Body of pancreas (tissue), 4 donors: ENCODE measurements at regions not wholly inside any gene's neighbourhood (a gene's known extent, or its start where the extent isn't known, plus 50 kb on each side); places are given as distances from the start of the nearest gene placed in this dataset.

Experiments
- ATAC-seq: fragments of 150-250 bp; one replicate; pipeline ENCODE4 v1.9.1; 2016
- DNase-seq, 4 donors: peaks; one replicate each; pipeline ENCODE4 v3.0.0-alpha.2; 2019
- H3K27ac ChIP-seq, 4 donors: fragments of 200-600 bp; sonication (generic); 1 replicate in 3 of 4; 2 replicates in 1 of 4; pipeline versions ENCODE4 v1.5.1 to v1.6.1; 2016 to 2019; ENCODE audit warnings: mild to moderate bottlenecking in 1 of 4, mixed read lengths in 1 of 4, moderate library complexity in 1 of 4
- H3K27me3 ChIP-seq, 2 donors: fragments of 200-600 bp; sonication (generic); one replicate each; pipeline ENCODE4 v1.6.0; 2016; ENCODE audit warnings: mild to moderate bottlenecking in 1 of 2
- H3K36me3 ChIP-seq, 2 donors: fragments of 200-600 bp; sonication (generic); replicated peaks in 1 of 2; 2 replicates each; pipeline ENCODE4 v1.5.1; 2016; ENCODE audit warnings: low read depth in 2 of 2; ENCODE audit not compliant: insufficient read depth in 1 of 2
- H3K4me1 ChIP-seq: fragments of 200-600 bp; sonication (generic); one replicate; pipeline ENCODE4 v1.6.0; 2016
- H3K4me3 ChIP-seq, 2 donors: fragments of 200-600 bp; sonication (generic); 1 replicate in 1 of 2; 2 replicates in 1 of 2; pipeline ENCODE4 v1.5.1; 2016 to 2019
- H3K9me3 ChIP-seq, 3 donors: fragments of 200-600 bp; sonication (generic); 1 replicate in 2 of 3; 2 replicates in 1 of 3; pipeline ENCODE4 v1.5.1; 2016
- POLR2A ChIP-seq, 3 donors: fragments of 450-650 bp; IDR thresholded peaks; one replicate each; pipeline ENCODE4 v1.6.1; 2016; ENCODE audit warnings: antibody characterized with exemption in 3 of 3, mild to moderate bottlenecking in 2 of 3
- WGBS, 2 donors: methylation state at CpG; one replicate each; pipeline ENCODE4 v1.1.5; 2017; 5-methylcytosine and 5-hydroxymethylcytosine counted together
- intact Hi-C: fragments of 100-400 bp; cut with DNase I; formaldehyde crosslinking; loops from one replicate; pipeline ENCODE4 v1.15.1; 2023
- TF ChIP-seq, protein P1 (sequence below), 7 experiments: fragments of 450-650 bp in 4 of 7; fragments of 200-600 bp in 3 of 7; sonication (generic) in 3 of 7; IDR thresholded peaks; one replicate each; pipeline ENCODE4 v1.5.1; 2016 to 2019; ENCODE audit warnings: antibody characterized with exemption in 7 of 7

DNA sequence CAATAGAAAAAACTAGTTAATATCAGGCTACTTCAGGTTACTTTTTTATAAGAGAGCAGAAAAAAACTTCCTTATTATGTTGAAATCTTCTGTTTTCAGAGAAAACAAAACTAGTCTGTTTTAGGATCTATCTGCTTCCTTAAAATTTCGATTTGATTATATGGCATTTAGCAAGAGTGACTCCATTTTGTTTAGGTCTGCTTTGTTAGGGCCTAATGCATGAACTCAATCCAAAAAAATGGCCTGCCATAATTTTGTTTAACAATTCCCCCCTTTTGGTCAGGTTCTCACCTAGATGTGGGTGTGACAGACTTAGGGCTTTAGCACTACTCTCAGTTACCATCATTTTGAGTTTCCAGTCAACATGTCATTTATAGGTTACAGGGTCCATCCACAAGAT lies 89.8 kb upstream of the GNG12 start:
- ATAC-seq (no peak), DNase-seq (no peak)
- Histone ChIP-seq H3K9me3 (no peaks in the 10 kb centered on the region), H3K27ac (no peak overlapping the region), H3K36me3 (no peaks in the 10 kb centered on the region), H3K4me3 (no peak overlapping the region), H3K27me3 (no peaks in the 10 kb centered on the region), H3K4me1 (no peaks in the 10 kb centered on the region)
- 47 to 51% methylated on average over 1 of the region's 1 CpG for WGBS, 2 donors
- intact Hi-C loops: no loop called here
- TF ChIP-seq POLR2A (IDR thresholded peaks at IDR 0.05): no peak
- TF ChIP-seq, protein P1, sequence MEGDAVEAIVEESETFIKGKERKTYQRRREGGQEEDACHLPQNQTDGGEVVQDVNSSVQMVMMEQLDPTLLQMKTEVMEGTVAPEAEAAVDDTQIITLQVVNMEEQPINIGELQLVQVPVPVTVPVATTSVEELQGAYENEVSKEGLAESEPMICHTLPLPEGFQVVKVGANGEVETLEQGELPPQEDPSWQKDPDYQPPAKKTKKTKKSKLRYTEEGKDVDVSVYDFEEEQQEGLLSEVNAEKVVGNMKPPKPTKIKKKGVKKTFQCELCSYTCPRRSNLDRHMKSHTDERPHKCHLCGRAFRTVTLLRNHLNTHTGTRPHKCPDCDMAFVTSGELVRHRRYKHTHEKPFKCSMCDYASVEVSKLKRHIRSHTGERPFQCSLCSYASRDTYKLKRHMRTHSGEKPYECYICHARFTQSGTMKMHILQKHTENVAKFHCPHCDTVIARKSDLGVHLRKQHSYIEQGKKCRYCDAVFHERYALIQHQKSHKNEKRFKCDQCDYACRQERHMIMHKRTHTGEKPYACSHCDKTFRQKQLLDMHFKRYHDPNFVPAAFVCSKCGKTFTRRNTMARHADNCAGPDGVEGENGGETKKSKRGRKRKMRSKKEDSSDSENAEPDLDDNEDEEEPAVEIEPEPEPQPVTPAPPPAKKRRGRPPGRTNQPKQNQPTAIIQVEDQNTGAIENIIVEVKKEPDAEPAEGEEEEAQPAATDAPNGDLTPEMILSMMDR (IDR thresholded peaks at IDR 0.05): no peak

DNA sequence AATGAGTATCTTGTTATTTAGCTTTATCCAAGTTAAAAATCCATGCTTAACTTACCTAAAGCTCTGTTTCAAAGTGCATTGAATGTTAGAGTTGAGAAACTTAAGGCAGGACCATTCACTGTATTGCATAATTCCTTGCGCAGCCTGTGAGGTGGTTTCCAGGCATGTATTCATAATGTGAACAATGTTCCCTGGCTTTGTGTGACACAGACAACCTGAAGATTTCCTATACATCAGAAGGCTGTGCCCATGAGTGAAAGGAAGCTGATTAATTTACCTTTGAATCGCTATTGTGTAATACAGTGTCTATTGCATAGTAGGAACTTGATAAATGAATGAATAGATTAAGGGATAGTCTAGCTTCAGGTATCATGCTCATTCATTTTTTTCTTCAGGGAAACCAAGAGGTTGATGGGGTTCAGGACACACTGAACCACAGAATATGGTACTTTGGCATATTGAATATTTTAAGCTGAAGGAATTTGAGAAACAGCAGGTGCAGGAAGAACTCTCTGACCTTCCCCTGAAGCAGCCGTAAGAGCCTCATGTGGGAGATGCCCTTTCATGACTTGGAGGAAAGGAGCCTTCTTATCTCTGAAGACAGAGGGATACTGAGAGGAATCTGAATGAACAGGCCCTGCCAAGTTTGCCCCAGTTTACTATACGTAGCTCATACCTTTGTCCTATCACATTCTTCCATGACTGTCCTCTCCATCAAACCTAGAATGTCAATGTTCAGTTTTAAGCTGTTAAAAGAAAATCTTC lies 88.6 kb upstream of the GNG12 start:
- TF ChIP-seq, protein P1 (IDR thresholded peaks at IDR 0.05): no peak
- TF ChIP-seq POLR2A (IDR thresholded peaks at IDR 0.05): no peak
- Histone ChIP-seq H3K4me1 (no peaks in the 10 kb centered on the region), H3K36me3 (no peaks in the 10 kb centered on the region), H3K9me3 (no peaks in the 10 kb centered on the region), H3K27me3 (no peaks in the 10 kb centered on the region), H3K4me3 (no peak overlapping the region), H3K27ac (no peak overlapping the region)
- intact Hi-C loops: no loop called here
- ATAC-seq (no peak), DNase-seq (no peak)
- WGBS, 2 donors: 91 to 92% methylated on average over 4 of the region's 4 CpGs

DNA sequence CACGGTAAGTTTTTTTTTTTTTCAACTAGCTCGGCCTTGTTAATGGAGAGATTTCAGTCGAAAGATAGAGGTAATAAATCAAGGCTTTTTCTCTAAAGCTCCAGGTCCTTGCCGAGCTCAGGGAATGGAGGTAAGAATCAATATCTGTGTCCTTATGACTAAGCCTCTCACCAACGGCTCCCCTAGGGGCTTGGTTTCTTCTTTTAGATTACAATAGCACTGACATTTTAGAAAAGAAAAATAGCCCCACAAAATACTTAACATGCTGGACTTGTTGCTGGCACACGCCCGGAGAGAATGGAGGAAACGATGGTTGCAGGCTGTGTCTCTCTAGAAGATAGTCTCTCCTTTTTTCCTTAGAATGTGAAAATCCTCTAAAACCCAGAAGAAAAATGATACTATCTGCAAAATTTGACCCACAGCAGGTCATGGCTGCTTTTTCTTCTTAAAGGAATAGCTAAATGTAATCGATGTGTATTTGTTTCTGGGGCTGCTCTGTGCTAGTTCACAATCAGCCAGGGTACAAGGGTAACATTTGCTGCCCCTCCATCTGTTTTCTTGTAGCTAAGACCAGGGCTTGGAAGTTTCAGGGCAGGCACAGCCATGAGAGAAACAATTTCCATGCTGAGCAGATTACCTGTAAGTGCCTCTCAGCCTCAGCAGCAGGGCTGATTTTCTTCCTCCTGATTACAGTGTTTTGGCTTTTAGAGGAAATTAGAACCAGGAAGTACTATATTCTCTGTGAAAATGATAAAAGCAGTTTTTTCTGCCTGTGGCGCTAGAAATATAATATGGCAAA lies 86.2 kb upstream of the GNG12 start:
- Histone ChIP-seq H3K27ac (no peak overlapping the region), H3K4me3 (no peak overlapping the region), H3K4me1 (no peaks in the 10 kb centered on the region), H3K27me3 (no peaks in the 10 kb centered on the region), H3K36me3 (no peaks in the 10 kb centered on the region), H3K9me3 (no peaks in the 10 kb centered on the region)
- no peak for DNase-seq
- WGBS, 2 donors: 45 to 49% methylated on average over 10 of the region's 10 CpGs
- no peak for TF ChIP-seq POLR2A (IDR thresholded peaks at IDR 0.05)
- TF ChIP-seq, protein P1 (IDR thresholded peaks at IDR 0.05): no peak
- intact Hi-C loops: no loop called here
- no peak for ATAC-seq

DNA sequence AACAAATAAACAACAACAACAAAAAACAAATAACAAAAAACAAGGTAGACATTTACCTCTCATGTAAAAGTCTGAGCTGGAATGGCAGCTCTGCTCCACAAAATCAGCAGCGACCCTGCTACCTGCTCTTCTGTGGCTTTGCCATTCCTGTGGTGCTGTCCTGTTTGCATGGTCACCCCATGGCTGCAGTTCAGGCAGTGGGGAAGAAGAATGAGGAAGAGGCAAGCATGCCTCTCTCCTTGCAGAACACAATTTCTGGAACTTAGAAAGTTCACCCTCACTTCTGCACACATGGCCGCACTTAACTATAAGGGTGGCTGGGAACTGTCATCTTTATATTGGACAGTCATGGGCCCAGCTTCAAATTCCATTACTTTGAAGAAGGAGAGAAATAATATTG lies 84.8 kb upstream of the GNG12 start:
- no peak for DNase-seq
- H3K27ac ChIP-seq: no peak overlapping the region
- WGBS, 2 donors: 80 to 87% methylated on average over 2 of the region's 2 CpGs

More for the DNA sequence above, 84.8 kb upstream of the GNG12 start:
- Histone ChIP-seq H3K9me3 (no peaks in the 10 kb centered on the region), H3K4me1 (no peaks in the 10 kb centered on the region), H3K36me3 (no peaks in the 10 kb centered on the region), H3K27me3 (no peaks in the 10 kb centered on the region), H3K4me3 (no peak overlapping the region)
- TF ChIP-seq POLR2A (IDR thresholded peaks at IDR 0.05): no peak
- TF ChIP-seq, protein P1 (IDR thresholded peaks at IDR 0.05): no peak
- no peak for ATAC-seq
- intact Hi-C loops: no loop called here
